Chondrocyte (in vitro differentiated cells): ENCODE measurements at regions not wholly inside any gene's neighbourhood (a gene's known extent, or its start where the extent isn't known, plus 50 kb on each side); places are given as distances from the start of the nearest gene placed in this dataset.

Experiments used
- DNase-seq: peaks from one replicate; pipeline ENCODE4 v3.0.0; 2021; ENCODE audit warnings: mixed read lengths, low spot score
- H3K27ac Mint-ChIP-seq: one replicate; pipeline ENCODE4 v1.8.0; 2021; ENCODE audit warnings: mild to moderate bottlenecking, moderate library complexity, mixed read lengths; ENCODE audit not compliant: unreplicated experiment
- H3K27me3 Mint-ChIP-seq: 2 replicates; pipeline ENCODE4 v1.8.0; 2021; ENCODE audit warnings: low read depth, mixed read lengths
- H3K36me3 Mint-ChIP-seq: 2 replicates; pipeline ENCODE4 v1.8.0; 2021; ENCODE audit warnings: low read depth, mixed read lengths
- H3K4me1 Mint-ChIP-seq: 2 replicates; pipeline ENCODE4 v1.8.0; 2021; ENCODE audit warnings: low read depth, mild to moderate bottlenecking, mixed read lengths
- H3K4me3 Mint-ChIP-seq: one replicate; pipeline ENCODE4 v1.8.0; 2021; ENCODE audit warnings: mild to moderate bottlenecking, moderate library complexity, mixed read lengths; ENCODE audit not compliant: unreplicated experiment
- H3K9me3 Mint-ChIP-seq: 2 replicates; pipeline ENCODE4 v1.8.0; 2021; ENCODE audit warnings: low read depth, mixed read lengths
- CTCF ChIP-seq: fragments of 200-600 bp; sonication (generic); IDR thresholded peaks from 2 replicates; pipeline ENCODE4 v1.5.0; 2021; ENCODE audit warnings: antibody characterized with exemption, mild to moderate bottlenecking, moderate library complexity

DNA sequence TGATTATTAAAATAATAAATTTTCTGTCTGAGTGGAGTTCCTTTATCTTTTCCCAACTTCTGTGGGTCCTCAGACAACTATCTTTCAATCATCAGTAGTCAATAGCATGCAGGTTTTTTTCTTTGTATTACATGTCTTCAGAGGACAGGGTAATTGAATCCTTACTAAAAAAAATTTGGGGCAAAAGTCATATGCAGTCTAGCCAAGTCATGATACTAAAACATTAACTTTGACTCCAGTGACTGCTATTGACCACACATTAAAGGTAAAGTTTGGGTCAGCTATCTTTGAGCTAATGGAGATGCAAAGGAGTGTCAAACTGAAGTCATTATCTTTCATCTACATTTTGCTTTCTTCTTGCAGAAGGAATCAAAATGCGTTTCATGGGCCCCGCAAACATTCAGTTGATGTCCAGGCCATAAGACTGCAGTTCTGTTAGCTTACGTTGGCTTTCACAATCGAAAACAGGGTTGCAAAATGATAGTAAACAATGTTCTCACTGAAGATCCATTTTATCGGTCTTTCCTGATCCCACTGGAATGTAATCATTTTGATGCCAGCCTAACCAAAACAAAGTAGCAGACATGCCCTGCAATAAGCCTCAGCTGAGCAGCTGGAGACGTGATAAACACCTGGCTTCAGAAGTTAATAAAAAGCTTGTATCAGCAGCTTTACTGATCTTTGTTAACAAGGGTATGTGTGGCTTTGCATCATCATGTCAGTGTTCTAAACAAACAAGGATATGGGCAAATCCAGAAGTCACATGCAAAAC lies 186.1 kb upstream of the PRLR start:
- Mint-ChIP-seq H3K4me1 (no peaks in the 10 kb centered on the region), H3K4me3 (no peak overlapping the region), H3K9me3 (no peaks in the 10 kb centered on the region), H3K27ac (no peak overlapping the region), H3K36me3 (no peaks in the 10 kb centered on the region), H3K27me3 (peaks cover 9% of the 10 kb centered on the region)
- no peak for DNase-seq
- no peak for TF ChIP-seq CTCF

GRCh38 chr5:35415309-35415708 lies 185.0 kb upstream of the PRLR start:
- Mint-ChIP-seq H3K27ac (no peak overlapping the region), H3K27me3 (peaks cover 7% of the 10 kb centered on the region), H3K4me1 (no peaks in the 10 kb centered on the region), H3K9me3 (no peaks in the 10 kb centered on the region), H3K36me3 (no peaks in the 10 kb centered on the region), H3K4me3 (no peak overlapping the region)
- DNase-seq: no peak
- TF ChIP-seq CTCF: no peak

DNA sequence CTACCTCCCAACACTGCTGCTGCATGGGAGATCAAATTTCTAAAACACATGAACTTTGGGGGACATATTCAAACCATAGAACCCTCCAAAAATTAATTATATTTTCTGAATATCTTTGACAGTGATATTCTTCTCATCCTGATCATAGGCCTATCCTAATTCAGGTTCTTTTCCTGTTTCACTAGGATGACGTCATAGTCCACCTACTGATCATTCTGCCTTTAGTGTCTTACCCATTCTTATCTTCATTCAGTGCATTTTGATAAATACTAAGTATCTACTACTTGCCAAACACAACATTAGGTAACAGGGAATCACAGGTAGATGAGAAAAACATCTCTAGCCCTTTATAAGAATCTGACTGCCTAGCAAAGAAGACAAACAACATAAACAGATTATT lies 179.1 kb upstream of the PRLR start:
- TF ChIP-seq CTCF: no peak
- DNase-seq: no peak
- H3K9me3 Mint-ChIP-seq: peaks cover 2% of the 10 kb centered on the region
- H3K4me1 Mint-ChIP-seq: no peaks in the 10 kb centered on the region
- H3K27ac Mint-ChIP-seq: no peak overlapping the region
- H3K4me3 Mint-ChIP-seq: no peak overlapping the region
- peaks cover 6% of the 10 kb centered on the region for H3K27me3 Mint-ChIP-seq
- no peaks in the 10 kb centered on the region for H3K36me3 Mint-ChIP-seq

GRCh38 chr5:35408146-35408545 lies 177.9 kb upstream of the PRLR start:
- no peaks in the 10 kb centered on the region for H3K36me3 Mint-ChIP-seq
- no peaks in the 10 kb centered on the region for H3K4me1 Mint-ChIP-seq
- H3K27ac Mint-ChIP-seq: no peak overlapping the region
- DNase-seq: no peak
- H3K4me3 Mint-ChIP-seq: no peak overlapping the region
- peaks cover 6% of the 10 kb centered on the region for H3K27me3 Mint-ChIP-seq
- no peak for TF ChIP-seq CTCF
- H3K9me3 Mint-ChIP-seq: peaks cover 2% of the 10 kb centered on the region

DNA sequence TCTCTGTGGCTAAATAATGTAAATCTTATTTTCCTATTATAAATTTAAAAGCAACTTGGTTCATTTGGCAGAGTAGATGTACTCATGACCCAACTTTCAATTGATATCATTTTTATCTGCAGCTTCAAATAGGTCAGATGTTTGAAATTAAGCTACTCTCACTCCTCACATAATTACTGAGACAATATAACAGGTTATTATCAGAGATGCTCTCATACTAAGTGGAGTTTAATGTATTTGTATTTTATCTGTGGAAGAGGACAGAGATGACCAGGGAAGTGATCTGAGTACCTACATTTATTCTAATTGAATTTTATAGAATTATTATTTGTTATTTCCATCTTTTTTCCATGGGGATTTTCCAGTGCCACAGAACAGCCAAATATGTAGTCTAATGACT lies 177.4 kb upstream of the PRLR start:
- Mint-ChIP-seq H3K9me3 (peaks cover 2% of the 10 kb centered on the region), H3K27me3 (peaks cover 6% of the 10 kb centered on the region), H3K36me3 (no peaks in the 10 kb centered on the region), H3K27ac (no peak overlapping the region), H3K4me3 (no peak overlapping the region), H3K4me1 (no peaks in the 10 kb centered on the region)
- no peak for TF ChIP-seq CTCF
- DNase-seq: no peak
